Activated naive CD8-positive, alpha-beta T cell treated with anti-CD3 and anti-CD28 coated beads, Interleukin-2, amount 10 ng/mL, durations not matched to agents 7 days and 5 days (primary cell): ENCODE measurements at regions not wholly inside any gene's neighbourhood (a gene's known extent, or its start where the extent isn't known, plus 50 kb on each side); places are given as distances from the start of the nearest gene placed in this dataset.

ENCODE experiments used
- ATAC-seq: fragments of 150-1000 bp; cut with Tn5 transposase; one replicate; pipeline ENCODE4 v1.10.0; 2021; ENCODE audit warnings: low read depth, moderate library complexity
- POLR2A ChIA-PET: fragments of 350-600 bp; sonication (Branson Sonifier 250); formaldehyde crosslinking; loops from one replicate; lab custom pipeline; 2021; ENCODE audit warnings: antibody characterized with exemption; lab: Charles Lee
- DNase-seq: peaks from one replicate; pipeline ENCODE4 v3.0.0; 2021
- H3K27ac Mint-ChIP-seq: one replicate; pipeline ENCODE4 v1.8.0; 2022; ENCODE audit warnings: mild to moderate bottlenecking, mixed read lengths
- H3K27me3 Mint-ChIP-seq: one replicate; pipeline ENCODE4 v1.8.0; 2022; ENCODE audit warnings: mild to moderate bottlenecking, moderate library complexity, mixed read lengths
- H3K36me3 Mint-ChIP-seq: one replicate; pipeline ENCODE4 v1.8.0; 2021; ENCODE audit warnings: mild to moderate bottlenecking, mixed read lengths
- H3K4me1 Mint-ChIP-seq: one replicate; pipeline ENCODE4 v1.8.0; 2021; ENCODE audit warnings: mixed read lengths
- H3K4me3 Mint-ChIP-seq: one replicate; pipeline ENCODE4 v1.8.0; 2022; ENCODE audit warnings: mild to moderate bottlenecking, moderate library complexity, mixed read lengths
- H3K9me3 Mint-ChIP-seq: one replicate; pipeline ENCODE4 v1.8.0; 2021; ENCODE audit warnings: mixed read lengths

DNA sequence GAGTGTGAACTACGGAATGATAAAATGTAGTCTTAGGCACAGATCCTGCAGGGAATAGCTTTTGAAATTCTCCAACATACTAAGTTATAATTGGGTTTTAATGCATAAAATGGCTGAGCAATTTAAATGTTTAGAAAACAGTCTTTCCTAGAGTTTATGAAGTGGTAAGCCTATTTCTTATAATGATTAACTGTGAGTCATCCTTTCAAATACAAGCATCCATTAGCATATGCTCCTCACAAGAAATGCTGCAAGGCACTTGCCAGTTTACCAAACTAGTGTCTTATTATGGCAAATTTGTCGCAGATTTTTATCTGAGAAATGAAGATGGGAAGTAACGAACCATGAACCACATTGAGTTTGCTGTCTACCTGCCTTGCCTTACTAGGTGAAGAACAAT, 101.3 kb upstream of the ESRRG start:
- DNase-seq (no peak), ATAC-seq (no peak)
- Mint-ChIP-seq H3K4me3 (no peak overlapping the region), H3K27me3 (no peaks in the 10 kb centered on the region), H3K27ac (no peak overlapping the region), H3K4me1 (no peaks in the 10 kb centered on the region), H3K9me3 (peaks cover 2% of the 10 kb centered on the region), H3K36me3 (no peaks in the 10 kb centered on the region)
- POLR2A ChIA-PET, result no interaction called here

DNA sequence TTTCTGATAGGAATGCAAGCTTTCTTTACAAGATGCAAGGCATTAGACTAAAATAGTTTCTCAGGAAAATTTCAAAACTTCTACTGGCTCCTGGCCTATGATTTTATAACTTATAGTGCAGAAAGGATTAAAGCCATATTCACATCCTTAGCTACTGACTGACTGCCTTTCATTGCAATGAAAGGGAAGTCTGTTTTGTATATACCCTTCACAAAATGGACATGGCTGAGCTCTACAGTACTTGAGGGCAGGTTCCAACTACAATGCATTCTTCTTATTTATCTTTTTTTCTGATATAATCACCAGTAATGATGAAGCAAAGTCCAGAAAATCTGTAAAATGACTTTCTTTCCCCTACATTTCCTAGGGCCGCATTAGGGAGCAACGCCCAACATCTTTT, 100.5 kb upstream of the ESRRG start:
- no peak for ATAC-seq
- no peaks in the 10 kb centered on the region for H3K27me3 Mint-ChIP-seq

DNA sequence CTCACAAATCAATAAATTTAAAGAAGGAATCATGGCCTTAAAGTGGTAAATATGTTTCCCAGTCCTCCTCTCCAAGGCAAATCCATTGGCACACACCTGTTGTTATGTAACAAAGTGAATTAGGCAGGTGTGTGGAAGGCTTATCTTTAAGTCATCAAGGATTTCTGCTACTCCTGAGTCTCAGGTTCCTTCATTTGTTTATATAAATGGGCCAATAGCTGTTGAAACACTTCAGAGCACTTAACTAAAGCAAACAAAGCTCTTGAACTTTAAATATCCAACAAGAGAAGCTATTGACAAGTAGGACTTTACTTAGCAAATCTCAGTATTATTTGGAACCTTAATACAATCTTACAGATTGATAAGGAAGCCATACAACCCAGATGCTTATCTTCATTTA, 99.3 kb upstream of the ESRRG start:
- Mint-ChIP-seq H3K4me1 (no peaks in the 10 kb centered on the region), H3K4me3 (no peak overlapping the region), H3K36me3 (no peaks in the 10 kb centered on the region), H3K27me3 (no peaks in the 10 kb centered on the region), H3K9me3 (peaks cover under 1% of the 10 kb centered on the region), H3K27ac (no peak overlapping the region)
- ATAC-seq (no peak), DNase-seq (no peak)
- POLR2A ChIA-PET, result no interaction called here

More for the DNA sequence above, 100.5 kb upstream of the ESRRG start:
- DNase-seq, result no peak
- peaks cover 2% of the 10 kb centered on the region for H3K9me3 Mint-ChIP-seq
- no peak overlapping the region for H3K4me3 Mint-ChIP-seq
- no peaks in the 10 kb centered on the region for H3K4me1 Mint-ChIP-seq
- POLR2A ChIA-PET, result no interaction called here
- no peak overlapping the region for H3K27ac Mint-ChIP-seq
- H3K36me3 Mint-ChIP-seq, result no peaks in the 10 kb centered on the region

- DNase-seq (no peak), ATAC-seq (no peak)
- H3K27ac Mint-ChIP-seq, result no peak overlapping the region
- POLR2A ChIA-PET, result no interaction called here
- H3K27me3 Mint-ChIP-seq, result no peaks in the 10 kb centered on the region
- no peaks in the 10 kb centered on the region for H3K4me1 Mint-ChIP-seq
- H3K4me3 Mint-ChIP-seq, result no peak overlapping the region
- H3K9me3 Mint-ChIP-seq, result no peaks in the 10 kb centered on the region
- H3K36me3 Mint-ChIP-seq, result no peaks in the 10 kb centered on the region
Measured at GRCh38 chr1:216820345-216820744, 97.1 kb upstream of the ESRRG start.

DNA sequence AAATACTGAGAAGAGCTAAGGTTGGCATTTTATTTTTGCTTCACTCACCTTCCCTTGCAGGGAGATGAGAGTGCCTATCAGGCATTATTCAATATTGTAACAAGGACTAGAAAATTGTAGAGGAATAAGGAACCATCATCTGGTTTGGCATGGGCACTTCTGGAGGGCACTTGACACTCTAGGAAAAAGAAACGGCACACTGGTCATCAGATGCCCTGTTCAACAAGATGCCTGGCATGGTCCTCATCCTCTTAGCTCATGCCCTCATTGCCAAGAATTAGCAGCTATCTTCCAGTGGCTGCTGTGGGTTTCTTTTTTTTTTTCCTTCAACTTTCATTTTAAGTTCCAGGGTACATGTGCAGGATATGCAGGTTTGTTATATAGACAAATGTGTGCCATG, 95.1 kb upstream of the ESRRG start:
- no peaks in the 10 kb centered on the region for H3K4me1 Mint-ChIP-seq
- no peak overlapping the region for H3K27ac Mint-ChIP-seq
- POLR2A ChIA-PET, result no interaction called here
- no peaks in the 10 kb centered on the region for H3K27me3 Mint-ChIP-seq
- H3K4me3 Mint-ChIP-seq, result no peak overlapping the region
- H3K9me3 Mint-ChIP-seq, result no peaks in the 10 kb centered on the region
- ATAC-seq (no peak), DNase-seq (no peak)
- H3K36me3 Mint-ChIP-seq, result no peaks in the 10 kb centered on the region

GRCh38 chr1:216815260-216816131, 92.3 kb upstream of the ESRRG start:
- H3K4me3 Mint-ChIP-seq, result no peak overlapping the region
- no peaks in the 10 kb centered on the region for H3K4me1 Mint-ChIP-seq
- H3K9me3 Mint-ChIP-seq, result no peaks in the 10 kb centered on the region
- H3K27ac Mint-ChIP-seq, result no peak overlapping the region
- no peak for ATAC-seq
- DNase-seq, result no peak
- no peaks in the 10 kb centered on the region for H3K27me3 Mint-ChIP-seq
- H3K36me3 Mint-ChIP-seq, result no peaks in the 10 kb centered on the region
- POLR2A ChIA-PET, result no interaction called here

DNA sequence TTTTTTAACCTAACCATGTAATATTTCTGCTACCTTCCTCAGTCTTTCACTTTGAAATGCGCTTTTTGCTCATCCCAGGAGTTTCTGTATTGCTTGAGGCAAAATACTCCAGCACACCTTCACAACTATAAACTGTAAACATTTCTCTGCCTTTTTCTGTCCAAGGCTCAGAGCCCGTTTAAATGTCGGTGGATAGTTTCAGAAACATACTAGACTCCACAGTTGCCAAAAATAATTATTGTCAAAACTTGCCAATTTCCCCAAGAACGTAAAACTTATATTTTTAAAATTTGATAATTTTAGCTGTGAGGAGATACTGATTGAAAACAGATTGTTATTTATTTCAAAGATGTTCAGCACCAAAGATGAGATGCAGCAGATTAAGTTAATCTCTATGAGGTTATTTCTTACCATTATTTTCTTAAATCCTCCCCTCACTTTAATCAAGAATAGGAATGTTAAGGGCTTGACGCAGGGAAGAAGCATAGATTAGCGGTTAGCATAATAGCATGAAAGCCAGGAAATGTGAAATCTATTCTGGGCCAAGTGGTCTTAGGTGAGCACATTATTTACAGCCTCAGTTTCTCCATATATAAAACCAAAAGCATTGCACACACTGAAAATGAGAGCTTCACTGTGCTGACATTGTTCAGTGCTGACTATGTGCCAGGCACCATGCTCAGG, 91.5 kb upstream of the ESRRG start:
- H3K36me3 Mint-ChIP-seq, result no peaks in the 10 kb centered on the region
- no peak overlapping the region for H3K4me3 Mint-ChIP-seq
- no peak overlapping the region for H3K27ac Mint-ChIP-seq
- no peaks in the 10 kb centered on the region for H3K9me3 Mint-ChIP-seq
- DNase-seq, result no peak
- no peaks in the 10 kb centered on the region for H3K27me3 Mint-ChIP-seq
- POLR2A ChIA-PET, result no interaction called here
- H3K4me1 Mint-ChIP-seq, result no peaks in the 10 kb centered on the region
- no peak for ATAC-seq

DNA sequence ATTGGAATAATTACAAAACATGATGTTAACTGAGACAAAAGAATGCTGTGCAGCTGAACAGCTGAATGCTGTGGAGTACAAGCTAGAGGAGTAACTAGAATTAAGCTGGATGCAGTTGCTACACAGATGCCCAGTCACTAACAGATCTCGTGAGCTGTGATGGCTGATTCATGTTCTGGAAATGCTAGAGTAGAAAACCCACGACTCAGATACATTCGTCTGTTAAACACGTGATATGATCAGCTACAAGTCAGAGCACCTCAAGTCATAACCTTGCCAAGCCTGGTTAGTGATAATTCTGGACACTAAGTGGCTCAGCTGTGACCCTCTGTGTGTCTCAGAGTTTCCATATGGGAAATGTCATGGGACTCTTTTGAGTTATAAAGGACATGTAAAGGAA, 89.7 kb upstream of the ESRRG start:
- Mint-ChIP-seq H3K4me1 (no peaks in the 10 kb centered on the region), H3K36me3 (no peaks in the 10 kb centered on the region), H3K9me3 (no peaks in the 10 kb centered on the region), H3K27ac (no peak overlapping the region), H3K4me3 (no peak overlapping the region), H3K27me3 (no peaks in the 10 kb centered on the region)
- ATAC-seq, result no peak
- DNase-seq, result no peak
- POLR2A ChIA-PET, result no interaction called here

GRCh38 chr1:216809649-216810048, 86.4 kb upstream of the ESRRG start:
- DNase-seq, result no peak

DNA sequence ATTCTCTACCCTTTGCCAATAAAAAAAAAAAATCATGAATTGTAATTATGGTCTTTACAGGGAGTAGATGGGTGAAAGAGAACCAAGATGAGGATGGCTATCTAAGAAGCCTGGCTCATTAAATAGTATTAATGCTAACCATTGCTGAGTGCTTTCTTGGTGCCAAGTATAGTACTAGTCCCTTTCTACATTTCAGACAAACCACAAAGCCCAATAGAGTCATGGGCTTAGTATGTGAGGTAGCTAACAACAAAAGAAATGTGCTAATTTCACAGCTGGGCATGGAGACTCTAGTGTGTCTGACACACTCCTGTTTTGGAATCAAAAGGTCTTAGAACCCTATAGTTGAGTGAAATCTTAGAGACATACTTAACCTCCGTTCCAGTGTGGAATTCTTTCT, 84.5 kb upstream of the ESRRG start:
- DNase-seq, result no peak
- Mint-ChIP-seq H3K4me3 (no peak overlapping the region), H3K9me3 (no peaks in the 10 kb centered on the region), H3K36me3 (no peaks in the 10 kb centered on the region), H3K4me1 (no peaks in the 10 kb centered on the region), H3K27me3 (no peaks in the 10 kb centered on the region), H3K27ac (no peak overlapping the region)
- ATAC-seq, result no peak
- POLR2A ChIA-PET, result no interaction called here

More at GRCh38 chr1:216809649-216810048, 86.4 kb upstream of the ESRRG start:
- H3K27me3 Mint-ChIP-seq, result no peaks in the 10 kb centered on the region
- no peaks in the 10 kb centered on the region for H3K36me3 Mint-ChIP-seq
- no peak overlapping the region for H3K4me3 Mint-ChIP-seq
- ATAC-seq, result no peak
- POLR2A ChIA-PET, result no interaction called here
- no peak overlapping the region for H3K27ac Mint-ChIP-seq
- H3K4me1 Mint-ChIP-seq, result no peaks in the 10 kb centered on the region
- H3K9me3 Mint-ChIP-seq, result no peaks in the 10 kb centered on the region

DNA sequence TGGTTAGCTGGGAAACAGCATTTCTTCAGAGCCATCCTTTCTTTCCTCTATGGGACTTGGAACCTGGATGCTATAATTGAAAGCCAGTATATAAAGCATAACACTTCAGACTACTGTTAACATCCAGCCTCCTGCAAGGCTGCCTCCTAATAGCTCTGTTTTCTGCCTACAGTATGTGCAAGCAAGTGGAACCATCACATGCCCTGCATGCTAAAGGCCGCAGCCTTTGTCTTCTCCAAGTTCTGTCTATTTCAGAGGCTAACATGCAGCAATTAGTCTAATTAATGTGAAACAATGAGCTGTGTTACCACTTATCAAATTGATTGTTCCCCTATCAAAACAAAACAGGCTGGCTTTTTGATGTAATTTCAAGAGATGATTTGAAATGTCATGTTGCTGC, 82.7 kb upstream of the ESRRG start:
- DNase-seq, result no peak
- POLR2A ChIA-PET, result no interaction called here
- no peaks in the 10 kb centered on the region for H3K4me1 Mint-ChIP-seq
- H3K4me3 Mint-ChIP-seq, result no peak overlapping the region
- no peaks in the 10 kb centered on the region for H3K36me3 Mint-ChIP-seq
- H3K9me3 Mint-ChIP-seq, result peaks cover 2% of the 10 kb centered on the region
- ATAC-seq, result no peak
- no peaks in the 10 kb centered on the region for H3K27me3 Mint-ChIP-seq
- no peak overlapping the region for H3K27ac Mint-ChIP-seq

DNA sequence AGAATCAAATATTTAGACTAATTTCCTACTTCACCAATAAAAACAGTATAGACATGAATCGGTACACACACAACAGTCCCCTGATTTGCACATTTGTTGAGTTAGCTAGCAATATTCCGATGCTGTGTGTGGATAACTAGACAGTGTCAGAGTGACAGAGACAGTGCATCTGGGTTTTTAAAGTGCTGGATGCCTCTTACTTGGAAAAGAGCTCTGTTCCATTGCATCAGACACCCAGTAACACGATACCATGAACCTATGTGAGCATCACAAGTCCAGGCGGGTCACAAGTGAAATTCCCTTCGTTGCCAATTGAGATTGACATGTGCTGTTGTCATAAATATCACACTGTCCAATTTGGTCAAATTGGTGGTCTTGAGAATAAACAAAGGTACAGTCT, 82.0 kb upstream of the ESRRG start:
- Mint-ChIP-seq H3K27me3 (no peaks in the 10 kb centered on the region), H3K4me3 (no peak overlapping the region), H3K9me3 (peaks cover 2% of the 10 kb centered on the region), H3K27ac (no peak overlapping the region), H3K4me1 (no peaks in the 10 kb centered on the region), H3K36me3 (no peaks in the 10 kb centered on the region)
- ATAC-seq (no peak), DNase-seq (no peak)
- POLR2A ChIA-PET, result no interaction called here

GRCh38 chr1:216804111-216804510, 80.9 kb upstream of the ESRRG start:
- Mint-ChIP-seq H3K4me3 (no peak overlapping the region), H3K36me3 (no peaks in the 10 kb centered on the region), H3K27me3 (no peaks in the 10 kb centered on the region), H3K27ac (no peak overlapping the region), H3K4me1 (no peaks in the 10 kb centered on the region), H3K9me3 (peaks cover 2% of the 10 kb centered on the region)
- POLR2A ChIA-PET, result no interaction called here
- DNase-seq (no peak), ATAC-seq (no peak)

GRCh38 chr1:216794586-216794985, 71.4 kb upstream of the ESRRG start:
- no peak for DNase-seq
- no peaks in the 10 kb centered on the region for H3K4me1 Mint-ChIP-seq
- H3K9me3 Mint-ChIP-seq, result no peaks in the 10 kb centered on the region
- no peaks in the 10 kb centered on the region for H3K27me3 Mint-ChIP-seq
- POLR2A ChIA-PET, result no interaction called here
- H3K4me3 Mint-ChIP-seq, result no peak overlapping the region
- H3K27ac Mint-ChIP-seq, result no peak overlapping the region
- ATAC-seq, result no peak
- H3K36me3 Mint-ChIP-seq, result no peaks in the 10 kb centered on the region
